KG1 (cell line): ENCODE measurements at regions not wholly inside any gene's neighbourhood (a gene's known extent, or its start where the extent isn't known, plus 50 kb on each side); places are given as distances from the start of the nearest gene placed in this dataset.

ENCODE experiments used
- DNase-seq: peaks from one replicate; lab custom pipeline; 2025; lab: John Stamatoyannopoulos, UW

- DNase-seq = no peak
These were observed 551.5 kb upstream of the RGMA start for GRCh38 chr15:93640411-93640962.

GRCh38 chr15:93631958-93632618 is 543.1 kb upstream of the RGMA start:
- DNase-seq = no peak

DNA sequence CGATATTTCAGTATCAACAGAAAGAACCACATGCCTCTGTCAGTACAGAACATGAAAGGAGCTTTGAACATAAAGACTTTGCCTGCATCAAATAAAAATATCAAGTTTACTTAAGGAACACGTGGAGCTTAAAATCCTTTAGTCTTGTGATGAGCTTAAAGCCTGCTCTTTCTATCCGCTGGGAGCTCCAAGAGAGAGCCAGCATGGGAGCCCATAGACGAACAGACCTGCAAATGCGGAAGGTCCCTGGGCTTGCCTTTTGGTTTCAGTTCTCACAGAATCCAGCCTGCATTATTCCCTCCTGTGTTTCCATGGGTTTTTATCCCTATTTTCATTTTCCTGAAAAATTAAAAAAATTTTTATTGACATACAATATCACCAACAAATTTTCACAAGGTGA is 530.6 kb upstream of the RGMA start:
- no peak for DNase-seq

GRCh38 chr15:93617443-93617842 is 528.4 kb upstream of the RGMA start:
- no peak for DNase-seq

- no peak for DNase-seq
These were observed 525.5 kb upstream of the RGMA start for GRCh38 chr15:93614386-93615104.

DNA sequence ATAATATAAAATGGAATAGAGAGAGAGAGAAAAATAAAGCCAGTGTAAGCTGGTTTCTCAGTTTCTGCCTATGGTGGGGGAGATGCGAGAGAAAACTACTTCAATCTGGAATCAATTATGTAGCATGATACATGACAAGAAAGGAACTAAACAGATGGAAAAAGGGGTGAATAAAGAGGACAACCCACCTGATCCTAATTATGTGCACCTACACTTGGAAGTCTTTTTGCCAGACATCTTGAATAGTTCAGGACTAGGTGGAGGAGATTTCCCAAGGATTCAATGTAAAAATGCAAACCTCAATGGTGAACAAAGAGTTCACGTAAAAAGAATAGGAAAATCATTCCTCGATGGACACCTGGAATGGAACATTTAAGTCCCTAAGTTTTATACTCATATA is 524.4 kb upstream of the RGMA start:
- DNase-seq = no peak

GRCh38 chr15:93612953-93613352 is 523.9 kb upstream of the RGMA start:
- no peak for DNase-seq

DNA sequence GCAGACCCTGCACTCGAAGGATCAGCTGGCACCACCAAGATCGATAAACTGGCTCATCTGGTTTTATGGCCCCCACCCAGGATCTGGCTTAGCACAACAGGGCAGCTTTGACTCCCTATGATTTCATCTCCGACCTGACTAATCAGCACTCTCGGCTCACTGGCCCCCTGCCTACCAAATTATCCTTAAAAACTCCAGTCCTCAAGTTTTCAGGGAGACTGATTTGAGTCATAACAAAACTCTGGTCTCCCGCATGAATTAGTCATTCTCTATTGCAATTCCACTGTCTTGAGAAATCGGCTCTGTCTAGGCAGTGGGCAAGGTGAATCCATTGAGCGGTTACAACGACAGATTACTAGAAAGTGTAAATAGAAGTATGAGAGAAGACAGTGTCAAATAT is 521.9 kb upstream of the RGMA start:
- no peak for DNase-seq

DNA sequence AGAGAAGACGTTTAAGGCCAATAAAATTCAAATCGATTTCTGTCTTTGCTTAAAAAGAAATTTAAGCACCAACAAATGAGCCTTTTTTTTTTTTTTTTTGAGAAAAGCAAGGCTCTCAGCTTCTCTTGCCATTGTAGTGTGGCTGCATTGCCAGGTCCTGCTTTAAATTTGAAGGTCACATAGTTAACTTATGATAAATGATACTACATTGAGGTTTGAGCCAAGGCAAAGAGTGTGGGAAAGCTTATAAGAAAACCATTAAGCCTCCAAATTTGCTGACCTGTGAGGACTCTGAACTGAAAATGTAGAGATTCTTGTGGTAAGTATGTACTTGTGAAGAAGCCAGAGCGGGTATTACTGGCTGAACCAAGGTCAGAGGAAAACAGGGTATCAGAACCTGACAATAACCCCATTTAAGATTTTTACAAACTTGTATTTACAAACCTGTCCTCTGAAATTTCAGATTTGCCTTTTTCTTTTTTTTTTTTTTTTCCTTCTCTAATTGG is 519.7 kb upstream of the RGMA start:
- no peak for DNase-seq

DNA sequence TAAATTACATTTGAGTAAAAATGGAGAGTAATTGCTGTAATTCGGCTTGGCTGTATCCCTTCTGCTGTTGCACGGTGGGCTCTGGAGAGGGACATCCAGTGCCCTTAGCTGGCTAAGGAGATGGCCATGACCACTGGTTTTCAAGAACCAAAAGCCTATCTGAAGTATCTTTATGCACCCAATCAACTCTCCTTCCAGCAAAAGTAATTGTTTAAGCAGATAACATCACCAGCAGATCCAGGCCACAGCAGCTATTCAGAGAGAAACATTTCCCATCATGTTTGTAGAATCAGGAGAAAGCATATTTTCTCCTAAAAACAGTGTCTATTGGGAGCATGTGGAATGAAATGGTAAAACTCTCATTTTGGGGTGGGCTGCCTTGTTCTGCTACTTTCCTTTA is 514.5 kb upstream of the RGMA start:
- DNase-seq = no peak

GRCh38 chr15:93587059-93587521 is 498.1 kb upstream of the RGMA start:
- DNase-seq = no peak

DNA sequence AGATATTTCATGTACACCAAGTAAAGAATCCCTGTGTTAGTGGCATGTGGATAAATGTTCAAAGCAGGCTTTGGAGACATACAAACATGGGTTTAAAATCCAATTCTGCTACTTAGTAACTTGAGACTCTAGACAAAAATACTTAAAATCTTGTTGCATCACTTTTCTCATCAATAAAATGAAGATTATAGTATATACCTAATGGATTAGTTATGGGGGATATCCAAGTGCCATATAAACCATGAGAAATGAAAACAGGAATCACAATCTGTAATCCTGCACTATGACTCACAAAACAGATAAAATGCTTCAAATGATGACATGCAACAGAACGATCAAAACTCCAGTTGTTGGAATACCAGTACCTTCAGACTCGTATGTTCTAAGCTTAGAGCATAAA is 496.0 kb upstream of the RGMA start:
- no peak for DNase-seq

- DNase-seq = no peak
These were observed 495.0 kb upstream of the RGMA start for GRCh38 chr15:93583968-93584367.

- DNase-seq = no peak
These were observed 494.5 kb upstream of the RGMA start for GRCh38 chr15:93583552-93583951.

GRCh38 chr15:93570527-93570926 is 481.5 kb upstream of the RGMA start:
- DNase-seq = no peak

DNA sequence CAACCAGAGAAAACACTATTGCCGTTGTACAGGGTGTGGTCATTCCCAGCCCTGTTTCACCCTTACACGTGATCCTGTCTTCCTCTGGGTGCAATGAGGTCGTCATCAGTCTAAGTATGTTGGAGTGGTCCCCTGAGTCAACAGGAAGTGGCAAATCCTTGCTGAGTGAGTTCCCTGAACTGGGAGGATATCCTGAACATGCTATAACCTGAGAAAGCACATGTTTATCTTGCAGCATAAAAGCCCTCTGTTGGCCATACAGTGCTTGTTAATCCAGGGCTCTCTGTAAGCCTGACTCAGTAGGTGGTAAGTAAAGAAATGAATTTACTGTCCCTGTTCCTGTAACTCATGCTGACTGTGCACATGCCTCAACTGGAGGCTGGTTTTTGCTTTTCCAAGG is 477.8 kb upstream of the RGMA start:
- DNase-seq = no peak

GRCh38 chr15:93565201-93565600 is 476.2 kb upstream of the RGMA start:
- DNase-seq = no peak

- no peak for DNase-seq
These were observed 474.2 kb upstream of the RGMA start for GRCh38 chr15:93563218-93563617.

DNA sequence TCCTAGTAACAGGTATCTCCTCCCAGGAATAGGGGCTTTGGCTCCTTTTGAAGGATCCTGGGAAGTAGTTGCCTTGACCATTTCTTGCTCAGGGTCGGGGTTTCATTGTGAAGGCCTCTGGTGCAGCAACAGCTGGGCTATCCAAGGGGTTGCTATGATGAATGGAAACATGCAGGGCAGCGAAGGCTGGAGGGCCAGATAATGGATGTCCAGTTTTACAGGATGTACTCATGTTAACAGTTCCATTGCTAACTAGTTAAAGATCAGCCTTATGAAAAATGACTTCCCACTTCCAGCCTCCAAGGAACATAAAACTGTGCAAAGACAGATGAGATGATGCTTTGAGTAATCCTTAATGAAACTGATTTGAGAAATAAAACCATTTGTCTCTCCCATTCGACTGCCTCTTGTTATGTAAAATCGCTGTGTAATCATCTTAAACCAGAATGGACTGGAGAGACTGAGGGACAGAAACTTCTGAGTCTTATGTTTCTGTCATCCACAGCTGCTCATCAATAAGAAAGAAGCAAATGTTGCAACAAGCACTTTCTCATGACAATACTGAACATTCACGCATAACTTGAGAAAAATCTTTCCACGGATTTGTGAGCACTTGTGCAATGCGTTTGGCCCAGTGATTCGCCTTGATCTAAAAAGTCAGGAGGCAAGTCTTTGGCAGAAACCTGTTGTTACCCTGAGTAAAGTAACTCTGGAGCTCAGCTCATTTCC is 473.5 kb upstream of the RGMA start:
- no peak for DNase-seq

GRCh38 chr15:93557696-93558095 is 468.7 kb upstream of the RGMA start:
- no peak for DNase-seq

GRCh38 chr15:93553167-93553935 is 464.3 kb upstream of the RGMA start:
- no peak for DNase-seq

DNA sequence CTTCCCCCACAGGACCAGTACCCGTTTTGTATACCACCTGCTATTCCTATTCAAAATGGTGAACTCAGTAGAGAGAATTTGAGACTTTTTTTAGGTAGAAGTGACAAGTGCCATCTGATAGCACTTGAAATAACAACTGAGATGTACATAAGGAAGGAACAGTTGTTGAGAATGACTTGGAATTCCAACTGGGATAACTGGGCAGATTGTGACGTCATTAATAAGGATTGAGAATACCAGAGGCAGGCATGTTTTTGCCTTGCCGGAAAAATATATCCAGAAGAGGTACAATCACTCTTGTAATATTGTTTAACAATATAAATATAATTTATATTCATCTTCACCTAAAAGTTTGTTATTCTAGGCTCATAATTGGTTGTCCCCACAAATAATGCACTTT is 454.1 kb upstream of the RGMA start:
- no peak for DNase-seq
